Suprapubic skin (tissue), 4 donors: ENCODE measurements at regions not wholly inside any gene's neighbourhood (a gene's known extent, or its start where the extent isn't known, plus 50 kb on each side); places are given as distances from the start of the nearest gene placed in this dataset.

Experiments
- DNase-seq, 2 donors: peaks; one replicate each; pipeline ENCODE4 v3.0.0-alpha.2; 2019; ENCODE audit warnings: low spot score in 2 of 2
- H3K27ac ChIP-seq: fragments of 200-600 bp; sonication (generic); one replicate; pipeline ENCODE4 v1.5.1; 2019
- H3K27me3 ChIP-seq: fragments of 200-600 bp; sonication (generic); one replicate; pipeline ENCODE4 v1.5.1; 2019
- H3K36me3 ChIP-seq: fragments of 200-600 bp; sonication (generic); one replicate; pipeline ENCODE4 v1.5.1; 2019
- H3K4me1 ChIP-seq: fragments of 200-600 bp; sonication (generic); one replicate; pipeline ENCODE4 v1.5.1; 2019
- H3K4me3 ChIP-seq: fragments of 200-600 bp; sonication (generic); one replicate; pipeline ENCODE4 v1.5.1; 2019; ENCODE audit warnings: mild to moderate bottlenecking
- H3K9me3 ChIP-seq: fragments of 200-600 bp; sonication (generic); one replicate; pipeline ENCODE4 v1.5.1; 2019
- CTCF ChIP-seq, 2 donors: fragments of 200-600 bp in 1 of 2; fragments of 450-650 bp in 1 of 2; sonication (generic) in 1 of 2; IDR thresholded peaks; one replicate each; pipeline ENCODE4 v1.5.1; 2016 to 2019; ENCODE audit warnings: antibody characterized with exemption in 2 of 2, mild to moderate bottlenecking in 1 of 2, moderate library complexity in 1 of 2
- EP300 ChIP-seq: sonication (generic); formaldehyde crosslinking; IDR thresholded peaks from one replicate; pipeline ENCODE4 v1.6.1; 2017; ENCODE audit warnings: antibody characterized with exemption
- POLR2A ChIP-seq, 2 donors: fragments of 450-650 bp; IDR thresholded peaks; one replicate each; pipeline ENCODE4 v1.6.1; 2017; ENCODE audit warnings: antibody characterized with exemption in 2 of 2, mild to moderate bottlenecking in 2 of 2, moderate library complexity in 2 of 2
- POLR2AphosphoS5 ChIP-seq, 3 donors: sonication (generic); formaldehyde crosslinking; IDR thresholded peaks; one replicate each; pipeline ENCODE4 v1.6.1; 2017; ENCODE audit warnings: antibody characterized with exemption in 3 of 3
- WGBS: methylation state at CpG from one replicate; pipeline ENCODE4 v1.1.5; 2018; 5-methylcytosine and 5-hydroxymethylcytosine counted together

DNA sequence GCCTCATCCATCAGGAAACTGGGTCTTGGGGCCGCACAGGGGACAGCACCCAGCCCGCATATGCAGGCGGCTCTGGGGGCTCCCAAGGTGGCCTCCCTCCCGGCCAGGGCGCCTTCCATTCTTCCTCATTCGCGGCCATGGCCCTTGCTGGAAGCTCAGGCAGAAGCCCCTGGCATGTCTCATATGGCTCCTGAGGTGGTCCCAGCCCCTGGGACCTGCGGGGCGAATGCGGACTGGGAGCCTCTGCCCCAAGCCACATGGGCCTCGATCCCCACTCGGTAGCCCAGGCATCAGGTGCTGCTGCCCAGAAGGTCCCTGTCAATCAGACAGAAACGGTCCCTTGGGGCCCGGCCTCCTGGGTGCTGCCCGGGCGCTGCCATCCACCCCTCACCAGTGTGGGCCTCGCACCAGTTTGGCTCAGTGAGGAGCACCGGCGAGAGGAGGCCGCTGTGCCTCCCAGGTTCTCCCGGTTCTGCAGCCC, 301.6 kb downstream of the TEX29 start:
- Histone ChIP-seq H3K27ac (no peak overlapping the region), H3K36me3 (no peaks in the 10 kb centered on the region), H3K4me1 (no peaks in the 10 kb centered on the region), H3K9me3 (no peaks in the 10 kb centered on the region), H3K27me3 (peaks cover 5% of the 10 kb centered on the region), H3K4me3 (no peak overlapping the region)
- TF ChIP-seq EP300, result no peak
- TF ChIP-seq POLR2A (IDR thresholded peaks at IDR 0.05), result no peak
- TF ChIP-seq POLR2AphosphoS5 (IDR thresholded peaks at IDR 0.05), result no peak
- no peak for TF ChIP-seq CTCF (IDR thresholded peaks at IDR 0.05)
- no peak for DNase-seq
- 94% methylated on average over 7 of the region's 21 CpGs for WGBS

DNA sequence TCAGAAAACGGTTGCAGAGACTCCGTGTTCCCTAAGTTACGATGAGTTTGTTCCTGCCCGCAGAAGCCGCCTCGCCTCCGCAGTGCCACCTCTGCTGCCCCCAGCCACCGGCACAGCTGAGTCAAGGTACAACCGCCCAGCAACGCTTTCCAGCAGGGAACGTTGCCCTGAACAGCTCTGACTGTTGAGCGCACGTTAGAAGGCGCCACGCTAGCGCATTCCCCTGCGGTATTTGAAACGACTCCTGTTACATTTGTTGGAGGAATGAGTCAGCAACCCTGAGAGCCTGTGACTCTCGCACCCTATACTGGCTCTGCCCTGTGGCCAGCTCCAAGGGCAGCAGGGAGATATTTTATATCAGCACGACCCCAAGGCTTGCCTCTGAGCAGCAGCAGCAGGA, 302.8 kb downstream of the TEX29 start:
- 91% methylated on average over 19 of the region's 20 CpGs for WGBS

DNA sequence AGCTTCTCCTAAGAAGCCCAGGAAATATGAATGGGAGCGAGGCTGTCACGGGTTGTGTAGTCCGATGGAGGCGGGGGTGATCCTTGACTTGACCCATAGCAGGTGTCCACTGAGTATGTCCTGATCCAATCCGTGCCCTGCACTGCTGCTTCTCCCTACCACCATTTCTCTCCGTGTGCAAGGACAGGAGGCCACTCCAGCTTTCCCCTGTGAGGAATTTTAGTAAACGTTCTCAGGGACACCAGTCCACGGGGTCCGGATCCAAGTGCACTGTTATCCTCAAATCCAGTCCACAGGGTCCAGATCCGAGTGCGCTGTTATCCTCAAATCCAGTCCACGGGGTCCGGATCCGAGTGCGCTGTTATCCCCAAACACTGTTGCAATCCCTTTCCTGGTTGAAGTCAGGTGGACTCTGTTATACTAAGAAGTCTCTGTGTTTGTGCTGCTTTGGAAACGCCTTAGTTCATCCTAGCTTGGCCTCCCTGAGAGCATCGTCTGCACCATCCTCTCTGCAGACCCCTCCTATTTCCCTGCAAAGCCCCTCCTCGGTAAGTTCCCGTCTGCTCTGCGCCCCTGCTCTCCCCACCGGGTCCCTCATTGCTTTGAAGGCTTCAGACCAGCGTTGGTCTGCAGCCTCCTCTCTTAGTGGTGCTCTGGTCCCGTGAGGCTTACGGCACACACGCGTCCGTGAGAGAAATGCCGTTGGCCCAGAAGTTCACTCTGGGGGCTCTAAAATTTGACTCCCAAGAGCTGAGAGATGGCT, 303.5 kb downstream of the TEX29 start:
- no peaks in the 10 kb centered on the region for H3K4me1 ChIP-seq
- H3K4me3 ChIP-seq, result no peak overlapping the region
- 90% methylated on average over 28 of the region's 28 CpGs for WGBS
- DNase-seq, result no peak
- no peaks in the 10 kb centered on the region for H3K36me3 ChIP-seq
- TF ChIP-seq POLR2A (IDR thresholded peaks at IDR 0.05), result no peak
- no peak for TF ChIP-seq CTCF (IDR thresholded peaks at IDR 0.05)
- no peak for TF ChIP-seq POLR2AphosphoS5 (IDR thresholded peaks at IDR 0.05)
- TF ChIP-seq EP300, result no peak
- no peaks in the 10 kb centered on the region for H3K9me3 ChIP-seq
- H3K27ac ChIP-seq, result no peak overlapping the region
- H3K27me3 ChIP-seq, result peaks cover 9% of the 10 kb centered on the region

More for the DNA sequence above, 302.8 kb downstream of the TEX29 start:
- no peak for DNase-seq
- H3K27me3 ChIP-seq, result peaks cover 10% of the 10 kb centered on the region
- H3K9me3 ChIP-seq, result no peaks in the 10 kb centered on the region
- no peak overlapping the region for H3K27ac ChIP-seq
- H3K4me1 ChIP-seq, result no peaks in the 10 kb centered on the region
- H3K4me3 ChIP-seq, result no peak overlapping the region
- no peak for TF ChIP-seq POLR2AphosphoS5 (IDR thresholded peaks at IDR 0.05)
- no peak for TF ChIP-seq CTCF (IDR thresholded peaks at IDR 0.05)
- no peak for TF ChIP-seq EP300
- TF ChIP-seq POLR2A (IDR thresholded peaks at IDR 0.05), result no peak
- no peaks in the 10 kb centered on the region for H3K36me3 ChIP-seq

GRCh38 chr13:111625526-111626315, 305.3 kb downstream of the TEX29 start:
- no peak for DNase-seq

DNA sequence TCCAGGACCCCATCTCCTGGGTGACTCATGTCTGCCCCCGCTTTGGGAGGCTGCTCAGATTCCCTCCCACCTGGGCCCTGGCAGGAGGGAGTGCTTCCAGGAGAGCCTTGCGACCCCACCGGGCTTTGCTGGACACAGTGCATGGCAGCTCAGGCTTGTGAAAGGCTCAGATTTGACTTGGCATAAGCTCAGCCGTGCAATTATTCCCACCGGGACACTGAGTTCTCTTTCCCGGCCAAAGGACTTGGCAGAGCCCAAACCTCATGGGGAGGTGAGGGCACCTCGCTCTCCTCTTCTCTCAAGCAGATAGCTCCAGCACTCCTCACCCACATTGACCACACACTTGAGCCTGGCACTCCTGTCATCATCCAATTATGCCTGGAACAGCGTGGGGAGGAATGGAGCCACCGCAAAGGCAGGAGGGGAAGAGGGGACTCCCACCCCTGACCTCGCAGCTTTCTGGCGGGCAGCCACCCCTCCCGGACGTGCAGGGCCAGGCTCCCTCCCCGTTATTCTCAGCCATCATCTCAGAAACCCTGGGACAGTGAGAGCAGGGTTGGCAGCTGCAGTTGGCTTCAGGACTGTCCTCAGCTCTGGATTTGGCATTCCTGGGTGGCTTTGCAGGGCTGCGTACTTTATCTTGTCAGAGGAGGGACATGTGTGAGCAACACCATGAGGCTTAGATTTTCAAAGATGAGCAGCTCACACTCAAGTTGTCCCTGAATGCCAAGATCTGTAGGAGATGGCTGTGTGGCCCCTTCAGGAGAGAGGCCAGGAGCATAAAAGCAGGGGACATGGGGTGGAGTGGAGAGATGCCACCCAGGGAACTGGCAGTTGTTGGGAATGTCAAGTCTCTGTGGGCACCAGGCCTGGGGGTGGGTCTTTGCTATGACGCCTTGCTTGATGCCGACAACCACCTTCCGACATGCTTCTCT, 306.2 kb downstream of the TEX29 start:
- Histone ChIP-seq H3K27ac (no peak overlapping the region), H3K36me3 (no peaks in the 10 kb centered on the region), H3K9me3 (no peaks in the 10 kb centered on the region), H3K27me3 (peaks cover 10% of the 10 kb centered on the region), H3K4me1 (no peaks in the 10 kb centered on the region), H3K4me3 (no peak overlapping the region)
- no peak for DNase-seq
- TF ChIP-seq EP300 (no peak), CTCF (IDR thresholded peaks at IDR 0.05) (no peak), POLR2AphosphoS5 (IDR thresholded peaks at IDR 0.05) (no peak), POLR2A (IDR thresholded peaks at IDR 0.05) (no peak)
- 72% methylated on average over 14 of the region's 18 CpGs for WGBS

More at GRCh38 chr13:111625526-111626315, 305.3 kb downstream of the TEX29 start:
- no peak for TF ChIP-seq POLR2A (IDR thresholded peaks at IDR 0.05)
- no peak overlapping the region for H3K27ac ChIP-seq
- 85% methylated on average over 13 of the region's 13 CpGs for WGBS
- H3K36me3 ChIP-seq, result no peaks in the 10 kb centered on the region
- H3K9me3 ChIP-seq, result no peaks in the 10 kb centered on the region
- H3K4me1 ChIP-seq, result no peaks in the 10 kb centered on the region
- no peak overlapping the region for H3K4me3 ChIP-seq
- H3K27me3 ChIP-seq, result peaks cover 10% of the 10 kb centered on the region
